Esophagus muscularis mucosa (tissue), 2 donors: ENCODE measurements at regions not wholly inside any gene's neighbourhood (a gene's known extent, or its start where the extent isn't known, plus 50 kb on each side); places are given as distances from the start of the nearest gene placed in this dataset.

ENCODE experiments used
- POLR2A ChIP-seq: fragments of 450-650 bp; IDR thresholded peaks from one replicate; pipeline ENCODE4 v1.6.1; 2017; ENCODE audit warnings: antibody characterized with exemption, moderate library complexity, mild to moderate bottlenecking, low read depth
- POLR2AphosphoS5 ChIP-seq, 2 donors: sonication (generic); formaldehyde crosslinking; IDR thresholded peaks; one replicate each; pipeline ENCODE4 v1.6.1; 2017; ENCODE audit warnings: antibody characterized with exemption in 2 of 2

- TF ChIP-seq POLR2AphosphoS5 (IDR thresholded peaks at IDR 0.05) (no peak), POLR2A (no peak)
Observed at GRCh38 chr6:21404577-21404976, 189.0 kb upstream of the SOX4 start.
